NCI-H524 (cell line): ENCODE measurements at regions not wholly inside any gene's neighbourhood (a gene's known extent, or its start where the extent isn't known, plus 50 kb on each side); places are given as distances from the start of the nearest gene placed in this dataset.

Experiments
- DNase-seq, 2 experiments: peaks; one replicate each; lab custom pipeline; 2025; lab: John Stamatoyannopoulos, UW

DNA sequence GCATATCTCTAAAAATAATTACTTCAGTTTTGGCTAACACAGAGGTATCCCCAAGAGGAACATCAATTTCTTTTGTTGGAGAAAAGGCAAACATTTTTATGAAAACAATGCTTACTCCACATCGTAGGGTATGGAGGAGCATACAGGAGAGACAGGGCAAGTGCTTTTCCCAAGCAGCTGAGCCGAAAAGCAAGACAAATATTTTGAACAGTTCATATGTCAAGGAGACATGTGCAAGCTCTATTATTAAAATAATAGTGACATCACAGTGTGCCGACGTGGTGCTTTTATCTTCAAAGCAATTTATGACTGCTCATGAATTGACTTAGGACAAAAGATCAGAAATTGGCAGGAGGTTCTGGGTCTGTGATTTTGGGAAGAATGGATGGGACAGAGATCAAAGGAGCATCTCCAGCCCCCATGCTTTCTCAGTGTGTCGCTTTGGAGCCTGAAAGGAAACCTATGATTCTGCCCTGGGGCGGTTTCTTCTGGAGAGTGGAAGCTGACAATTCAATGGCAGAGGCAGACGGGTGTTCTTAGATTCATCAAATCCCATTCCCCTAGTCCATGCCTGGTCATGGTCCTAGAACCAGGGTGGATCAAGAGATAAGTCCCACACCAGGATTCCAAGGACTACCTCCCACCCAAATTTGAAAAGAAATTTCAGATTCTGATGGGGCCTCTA, 97.1 kb downstream of the JCAD start:
- no peak for DNase-seq

DNA sequence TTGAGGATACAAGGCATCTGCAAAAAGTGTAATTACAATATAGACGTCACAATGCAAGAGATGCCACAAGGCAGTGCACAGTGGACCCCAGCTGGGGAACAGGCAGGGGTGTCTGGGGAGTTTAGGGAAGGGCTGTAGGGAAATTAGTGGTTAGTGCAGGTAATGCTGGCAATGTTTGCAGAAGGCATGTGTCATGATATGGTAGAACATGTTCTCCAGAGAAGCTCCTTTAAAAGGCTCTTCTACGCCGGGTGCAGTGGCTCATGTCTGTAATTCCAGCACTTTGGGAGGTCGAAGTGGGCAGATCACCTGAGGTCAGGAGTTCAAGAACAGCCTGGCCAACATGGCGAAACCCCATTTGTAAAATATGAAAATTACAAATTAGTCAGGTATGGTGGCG, 98.0 kb downstream of the JCAD start:
- no peak for DNase-seq

DNA sequence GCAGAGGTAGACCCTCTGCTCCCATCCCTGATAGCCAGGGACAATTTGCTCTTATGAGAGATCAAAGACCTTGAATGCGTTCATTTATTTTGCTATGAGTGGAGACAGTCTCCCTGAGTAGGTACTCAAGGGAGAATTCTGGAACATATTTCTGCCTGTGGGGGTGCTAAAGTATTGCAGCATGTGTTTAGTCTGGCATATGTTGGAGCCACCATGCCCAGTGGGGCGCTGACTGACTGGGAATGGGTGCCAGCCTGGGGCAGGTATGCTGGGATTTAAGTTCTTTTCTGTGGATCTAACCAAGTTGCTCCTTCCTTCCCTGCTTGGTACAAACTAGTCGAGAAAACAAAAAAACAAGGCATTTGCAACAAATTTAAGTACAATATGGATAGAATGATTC, 99.1 kb downstream of the JCAD start:
- DNase-seq = no peak

DNA sequence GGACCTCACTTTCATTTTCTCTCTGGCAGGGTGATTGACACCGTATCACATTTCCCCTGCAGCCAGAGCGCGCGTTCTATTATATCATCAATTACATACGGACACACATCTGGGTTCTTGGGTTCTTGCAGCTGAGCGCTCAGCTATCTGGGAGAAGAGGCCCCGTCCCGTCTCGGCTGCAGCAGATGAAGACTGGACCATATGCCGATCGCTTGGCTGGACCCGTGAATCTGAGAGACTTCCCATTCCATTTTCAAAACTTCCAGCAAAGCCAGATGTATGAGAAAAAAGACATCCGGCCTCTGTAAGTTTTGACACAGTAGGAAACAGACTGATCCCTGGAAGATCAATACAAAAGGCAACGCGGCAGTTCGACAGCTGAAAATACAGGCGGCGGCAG, 99.8 kb downstream of the JCAD start:
- DNase-seq = no peak

DNA sequence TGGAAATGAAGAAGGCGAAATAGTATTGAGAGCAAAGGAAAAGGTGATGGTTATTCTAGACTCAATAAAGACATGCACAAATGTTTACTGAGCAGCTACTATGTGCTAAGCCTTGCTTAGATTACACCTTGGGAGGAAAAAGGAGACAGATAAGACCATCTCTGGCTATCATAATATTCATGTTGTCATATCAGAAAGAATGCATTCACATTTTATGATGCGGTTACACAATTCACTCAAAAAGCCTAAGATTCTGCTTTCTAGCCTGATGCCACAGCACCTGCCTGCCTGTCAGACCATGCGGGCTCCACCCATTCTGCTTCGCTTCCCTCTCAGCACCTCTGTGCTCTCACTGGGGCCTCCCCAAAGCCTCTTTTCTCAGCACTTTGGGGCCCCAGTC, 100.9 kb downstream of the JCAD start:
- DNase-seq = no peak

DNA sequence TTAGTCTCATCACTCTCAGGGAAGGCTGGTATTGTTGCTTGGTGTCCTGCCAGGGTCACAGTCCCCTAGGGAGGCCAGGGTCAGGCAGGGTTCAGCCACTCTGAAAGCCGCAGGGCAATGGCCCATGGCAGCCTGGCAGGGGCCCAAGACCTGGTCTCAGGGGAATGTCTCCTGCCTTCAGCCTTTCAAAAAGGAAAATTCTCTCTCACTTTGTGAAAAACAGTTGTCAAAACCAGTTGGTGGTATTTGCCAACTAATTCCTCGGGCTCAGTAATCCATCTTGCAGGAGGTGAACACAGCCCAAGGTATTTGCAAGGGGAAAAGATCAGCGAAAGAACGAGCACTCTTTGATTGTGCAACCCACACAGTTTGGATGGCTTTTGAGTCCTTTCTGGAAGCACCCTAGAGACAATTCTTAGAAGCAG, 101.5 kb downstream of the JCAD start:
- DNase-seq = no peak

DNA sequence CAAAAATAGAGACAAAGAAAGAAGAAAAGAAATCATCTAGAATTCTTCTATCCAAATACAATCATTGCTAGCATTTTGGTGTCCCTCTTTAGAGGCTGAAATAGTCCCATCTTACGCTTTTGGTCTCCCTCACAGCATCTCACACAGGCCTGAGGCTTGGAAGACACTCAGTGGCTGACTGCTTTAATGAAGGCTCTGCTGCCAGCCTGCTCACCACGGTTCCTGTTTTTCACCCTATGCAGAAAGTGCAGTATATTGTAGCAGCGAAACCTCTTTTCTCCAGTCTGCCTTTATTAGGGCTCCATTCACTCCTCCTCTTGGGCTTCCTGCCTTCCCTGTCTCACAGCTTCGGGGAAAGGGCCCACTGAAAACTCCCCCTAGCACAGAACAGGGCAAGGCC, 102.2 kb downstream of the JCAD start:
- DNase-seq = no peak

DNA sequence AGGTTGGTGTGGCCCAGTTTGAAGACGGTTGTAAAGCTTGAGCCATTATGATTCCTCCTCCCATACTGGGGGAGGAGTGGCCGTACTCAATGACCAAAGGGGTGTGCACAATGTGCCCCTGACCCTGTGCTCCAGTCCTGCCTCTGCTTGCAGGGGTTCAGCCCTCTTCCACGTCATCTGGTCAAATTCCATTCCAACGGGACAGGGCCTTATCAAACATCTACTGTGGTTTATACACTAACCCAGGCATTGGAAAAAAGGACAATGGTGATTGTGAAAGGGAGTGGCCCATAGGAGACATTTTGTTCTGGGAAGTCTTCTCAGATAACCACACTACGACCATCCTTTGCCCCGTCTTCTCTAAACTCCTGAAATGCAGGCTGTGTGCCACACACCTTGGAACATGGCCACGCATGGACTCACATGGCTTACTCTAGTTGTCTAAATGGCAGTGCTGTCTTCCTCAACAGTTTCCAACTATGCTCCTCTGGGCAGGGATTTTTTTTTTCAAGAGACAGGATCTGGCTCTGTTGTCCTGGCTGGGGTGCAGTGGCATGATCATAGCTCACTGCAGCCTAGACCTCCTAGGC, 103.0 kb downstream of the JCAD start:
- DNase-seq = no peak

DNA sequence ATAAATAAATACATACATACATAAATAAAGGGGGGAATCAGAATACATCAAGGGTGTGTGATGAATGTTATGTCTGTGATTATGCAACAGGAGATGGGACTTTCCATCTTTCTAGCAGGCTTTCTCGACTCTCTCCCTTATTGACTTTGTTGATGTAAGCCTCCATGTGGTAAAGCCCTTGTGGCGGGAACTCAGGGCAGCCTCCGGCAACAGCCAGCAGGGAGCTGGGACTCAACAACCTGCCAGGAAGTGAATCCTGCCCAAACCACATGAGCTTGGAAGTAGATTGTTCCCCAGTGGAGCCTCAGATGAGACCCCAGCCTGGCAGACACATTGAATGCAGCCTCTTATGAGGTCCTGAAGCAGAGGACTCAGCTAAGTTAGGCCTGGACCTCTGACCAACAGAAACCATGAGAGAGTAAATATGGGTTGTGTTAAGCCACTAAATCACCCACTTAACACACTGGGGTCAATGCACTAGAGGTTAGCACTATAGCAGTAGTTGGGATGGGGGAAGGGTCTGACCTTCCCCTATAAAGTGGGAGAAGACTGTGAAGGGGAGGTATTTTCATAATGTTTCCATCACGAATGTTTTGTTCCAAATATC, 104.0 kb downstream of the JCAD start:
- no peak for DNase-seq

DNA sequence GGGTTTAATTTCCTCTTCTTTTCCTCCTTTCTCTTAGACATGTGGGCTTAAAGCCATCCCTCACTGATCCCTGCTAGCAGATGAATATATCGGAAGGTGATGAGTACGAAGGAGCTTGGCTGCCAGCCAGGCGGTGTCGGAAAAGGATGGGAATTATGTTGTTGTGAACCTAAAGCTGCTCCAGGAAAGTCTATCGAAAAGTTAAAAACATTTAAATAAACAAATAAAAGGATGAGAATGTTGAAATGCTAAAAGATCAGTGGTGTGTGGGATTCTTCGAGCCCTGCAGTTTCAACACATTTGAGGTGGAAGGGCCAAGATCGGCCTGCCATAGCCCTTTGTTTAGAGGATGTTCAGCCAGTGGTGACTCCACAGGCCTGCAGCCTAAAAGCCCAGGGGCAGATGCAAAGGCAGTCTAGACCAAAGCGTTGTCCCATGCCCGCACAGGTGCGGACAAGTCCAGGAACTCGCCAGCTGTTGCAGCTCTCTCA, 107.9 kb downstream of the JCAD start:
- no peak for DNase-seq

DNA sequence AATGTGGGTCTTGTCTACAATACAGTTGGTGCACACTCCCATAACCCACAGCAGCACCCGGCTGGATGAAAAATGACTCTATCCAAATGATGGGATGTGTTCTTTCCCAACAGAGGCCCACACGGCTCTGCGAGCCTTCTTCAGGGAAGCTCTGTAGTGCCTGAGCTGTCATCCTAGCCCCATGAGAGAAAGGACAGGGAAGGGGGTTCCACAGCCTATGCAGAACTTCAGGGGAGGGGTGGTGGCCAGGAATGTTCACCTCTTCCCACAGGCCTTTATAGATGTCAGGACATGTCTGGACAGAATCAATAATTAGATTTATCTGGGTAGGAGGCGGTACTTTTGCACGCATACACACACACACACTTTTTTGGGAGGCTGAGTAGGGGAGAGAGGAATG, 109.0 kb downstream of the JCAD start:
- no peak for DNase-seq

DNA sequence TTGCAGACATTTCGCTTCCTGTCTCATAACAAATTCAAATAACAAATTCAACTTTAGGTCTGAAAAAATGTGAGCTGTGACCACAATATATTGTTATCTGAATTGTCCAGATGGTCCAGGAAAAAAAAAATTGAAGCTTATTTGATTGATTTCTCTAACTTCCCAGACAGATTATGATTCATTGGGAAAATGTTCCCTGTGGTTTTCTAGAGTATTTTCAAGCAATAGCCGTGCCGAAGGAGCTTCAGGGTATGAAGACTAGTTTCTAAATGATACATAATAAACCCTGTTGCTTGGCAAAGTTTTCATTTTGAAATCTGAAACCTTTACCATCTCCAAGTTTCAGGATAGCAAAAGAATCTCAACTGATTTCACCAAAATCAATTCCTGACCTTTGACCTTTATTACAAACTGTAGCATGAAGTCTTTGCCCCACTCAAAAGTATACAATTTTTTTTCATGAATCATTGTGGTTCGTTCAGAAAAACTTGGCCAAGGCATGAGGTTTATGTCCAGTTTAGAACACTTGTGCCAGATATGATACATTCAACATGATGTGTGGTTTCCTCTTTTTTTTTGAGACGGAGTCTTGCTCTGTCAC, 109.9 kb downstream of the JCAD start:
- no peak for DNase-seq

DNA sequence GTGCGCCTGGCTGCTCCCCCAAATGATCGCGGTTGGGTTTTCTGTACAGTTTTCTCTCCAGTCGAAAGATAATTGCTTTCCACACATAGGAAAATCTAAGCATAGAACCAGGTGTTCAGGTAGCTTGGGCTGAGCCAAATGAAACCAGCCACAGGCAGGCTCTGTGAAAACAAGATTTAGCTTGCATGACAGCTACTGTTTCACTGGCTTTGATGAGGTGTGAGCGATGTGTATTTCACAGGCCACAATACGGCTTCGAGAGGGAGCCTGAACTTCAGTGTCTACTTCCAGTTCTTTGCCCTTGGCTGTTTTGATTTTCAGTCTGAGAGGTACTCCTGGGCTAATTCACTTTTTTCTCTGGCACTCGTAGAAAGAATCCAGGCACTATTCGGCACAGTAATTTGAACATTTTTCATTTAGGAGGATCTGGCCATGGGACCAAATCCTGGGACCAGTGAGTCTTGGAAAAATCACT, 110.5 kb downstream of the JCAD start:
- DNase-seq = no peak

DNA sequence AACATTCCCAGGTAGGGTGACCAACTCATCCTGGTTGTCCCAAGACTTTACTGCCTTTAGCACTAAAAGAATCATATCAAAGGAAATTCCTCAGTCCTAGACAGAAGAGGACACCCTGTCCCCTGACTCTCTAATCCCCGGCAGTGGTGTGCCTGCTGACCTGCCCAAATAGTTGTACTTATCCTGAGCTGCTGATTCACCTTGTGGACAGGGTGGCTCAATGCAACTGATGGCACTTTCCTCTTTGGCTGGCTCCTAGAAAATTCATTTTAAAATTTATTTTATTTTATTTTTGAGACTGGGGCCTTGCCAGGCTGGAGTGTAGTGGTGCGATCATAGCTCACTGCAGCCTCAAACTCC, 111.7 kb downstream of the JCAD start:
- DNase-seq = no peak

DNA sequence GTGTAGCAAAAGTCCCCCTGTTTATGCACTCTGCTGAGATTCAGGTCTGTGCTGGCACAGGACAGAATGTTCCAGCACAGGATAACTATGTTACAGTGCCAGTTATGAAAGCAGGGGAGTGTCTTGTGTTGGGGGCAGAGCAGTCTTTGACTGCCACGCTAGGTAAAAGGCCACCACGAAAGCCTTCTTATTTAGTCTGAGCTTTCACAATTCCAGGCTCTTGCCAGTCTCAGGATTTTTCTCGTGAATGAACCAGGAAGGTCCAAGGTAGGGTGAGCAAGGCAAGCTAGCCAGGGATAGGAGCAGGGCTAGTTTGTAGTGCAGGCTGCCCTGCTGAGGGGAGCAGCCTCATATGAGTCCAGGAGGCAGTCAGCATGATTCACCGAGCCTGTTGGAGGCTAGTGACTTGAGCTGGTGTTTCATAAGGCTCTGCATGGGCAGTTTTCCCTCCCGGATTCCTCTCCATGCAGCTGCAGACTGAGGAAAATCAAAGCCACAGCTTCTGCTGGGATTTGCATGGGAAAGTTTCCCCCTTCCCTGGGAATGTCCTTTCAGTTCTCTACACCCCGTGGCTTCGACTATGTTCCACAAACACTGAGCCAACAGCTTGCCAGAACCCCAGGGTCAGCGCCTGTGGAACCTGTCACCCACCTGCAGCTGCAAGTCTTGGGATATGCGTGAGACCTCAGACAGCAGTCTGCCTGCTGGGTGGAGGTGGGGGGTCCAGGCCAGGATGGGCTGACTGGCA, 112.3 kb downstream of the JCAD start:
- DNase-seq = no peak

DNA sequence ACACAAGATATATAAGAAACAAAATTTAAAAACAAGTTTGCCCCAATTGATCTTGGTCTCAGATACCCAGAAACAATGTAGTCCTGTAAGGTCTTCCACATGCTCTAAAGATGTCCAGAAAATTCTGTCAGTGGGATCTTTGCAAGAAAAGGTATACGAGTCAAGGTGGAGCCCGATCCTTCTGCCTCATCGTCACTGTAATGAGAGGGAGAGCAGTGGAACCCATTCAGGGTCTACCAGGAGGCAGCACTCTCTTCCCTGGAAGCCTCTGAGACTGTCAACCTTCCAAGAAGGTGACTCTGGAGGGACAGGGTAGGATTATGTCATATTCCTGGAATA, 112.8 kb downstream of the JCAD start:
- no peak for DNase-seq

DNA sequence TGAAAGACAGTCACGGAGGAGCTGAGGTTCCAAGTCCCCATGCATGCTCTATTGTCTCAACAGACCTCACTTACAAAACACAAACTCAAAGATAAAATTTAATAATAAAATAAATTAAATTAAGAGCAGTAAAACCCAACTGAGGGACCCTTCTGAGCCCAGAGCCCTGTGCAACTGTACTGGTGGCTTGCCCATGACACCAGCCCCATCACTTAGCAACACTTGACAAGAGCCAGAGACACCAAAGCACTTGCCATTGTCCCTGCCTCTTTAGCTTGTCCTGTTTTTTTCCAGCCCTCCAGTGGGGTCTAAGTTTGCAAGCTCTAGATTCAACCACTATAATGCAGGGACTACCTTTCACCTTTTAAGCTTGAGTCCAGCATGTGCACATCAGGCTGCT, 117.9 kb downstream of the JCAD start:
- no peak for DNase-seq

DNA sequence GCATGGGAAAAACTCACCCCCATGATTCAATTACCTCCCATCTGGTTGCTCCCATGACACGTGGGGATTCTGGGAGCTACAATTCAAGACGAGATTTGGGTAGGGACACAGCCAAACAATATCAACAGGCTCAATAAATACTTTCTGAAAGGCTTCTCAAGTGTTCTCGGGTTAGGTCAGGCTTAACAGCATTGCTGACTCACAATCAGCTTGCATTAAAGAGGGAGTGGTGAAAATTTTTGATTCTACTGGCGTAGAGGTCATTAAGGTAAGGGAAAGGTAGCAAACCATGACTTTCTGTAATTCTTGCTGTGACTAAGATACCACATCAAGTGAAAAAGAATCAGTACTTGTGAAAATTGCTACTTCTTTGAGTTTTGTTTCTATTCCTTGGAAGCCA, 126.4 kb downstream of the JCAD start:
- DNase-seq = no peak

DNA sequence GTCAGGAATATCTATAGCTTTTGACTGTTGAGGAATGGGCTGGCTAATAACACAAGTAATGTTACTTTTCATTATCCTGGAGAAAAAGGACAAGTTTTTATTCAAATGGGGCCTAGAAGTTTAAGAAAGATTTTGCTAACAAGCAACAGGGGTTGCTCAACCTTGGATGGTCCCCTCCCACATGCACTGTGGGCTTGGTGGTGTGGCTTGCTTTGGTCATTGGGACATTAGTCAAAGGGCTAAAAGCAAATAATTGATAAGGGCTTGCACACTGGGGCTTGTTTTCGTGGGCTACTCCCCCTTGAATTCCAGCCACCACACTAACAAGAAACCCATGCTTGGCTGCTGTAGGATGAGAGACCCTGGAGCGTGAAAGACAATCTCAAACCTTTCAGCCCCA, 127.6 kb downstream of the JCAD start:
- DNase-seq = no peak

DNA sequence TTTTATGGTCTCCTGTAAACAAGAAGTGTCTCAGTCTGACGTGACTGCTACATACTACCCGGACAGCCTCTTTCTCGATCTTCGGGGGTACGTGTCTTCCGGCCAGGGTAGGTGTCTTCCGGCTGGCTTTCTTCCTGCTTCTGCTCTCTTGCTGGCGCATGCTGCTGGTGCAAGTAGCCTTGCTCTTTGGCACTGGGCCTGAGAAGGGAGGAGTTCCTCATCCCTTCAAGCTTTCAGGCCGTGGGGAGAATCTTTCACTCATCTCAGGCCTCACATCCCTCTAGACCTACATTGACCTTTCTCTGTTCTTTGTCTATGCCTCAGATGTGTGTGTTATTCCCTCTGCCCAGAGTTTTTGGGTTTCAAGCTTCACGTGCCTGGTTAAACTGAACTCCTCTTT, 130.4 kb downstream of the JCAD start:
- DNase-seq = no peak

DNA sequence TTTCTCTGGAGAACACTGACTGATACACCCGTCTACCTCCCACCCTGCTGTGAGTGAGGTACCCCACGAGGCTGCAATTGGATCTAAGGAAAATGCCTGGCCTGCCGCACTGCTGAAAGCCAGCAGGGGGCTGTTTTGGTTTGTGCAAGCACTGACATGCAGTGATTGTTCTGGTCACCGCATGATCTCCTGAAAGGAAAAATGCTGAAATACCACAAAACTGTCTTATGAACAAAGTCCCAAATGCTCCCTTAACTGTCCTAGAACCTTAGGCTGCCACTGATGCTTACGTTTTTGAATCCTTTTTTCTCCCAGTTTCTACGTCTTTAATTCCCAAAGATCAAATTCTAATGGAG, 132.7 kb downstream of the JCAD start:
- DNase-seq = peak in 1 of 2 experiments; percentile 13

DNA sequence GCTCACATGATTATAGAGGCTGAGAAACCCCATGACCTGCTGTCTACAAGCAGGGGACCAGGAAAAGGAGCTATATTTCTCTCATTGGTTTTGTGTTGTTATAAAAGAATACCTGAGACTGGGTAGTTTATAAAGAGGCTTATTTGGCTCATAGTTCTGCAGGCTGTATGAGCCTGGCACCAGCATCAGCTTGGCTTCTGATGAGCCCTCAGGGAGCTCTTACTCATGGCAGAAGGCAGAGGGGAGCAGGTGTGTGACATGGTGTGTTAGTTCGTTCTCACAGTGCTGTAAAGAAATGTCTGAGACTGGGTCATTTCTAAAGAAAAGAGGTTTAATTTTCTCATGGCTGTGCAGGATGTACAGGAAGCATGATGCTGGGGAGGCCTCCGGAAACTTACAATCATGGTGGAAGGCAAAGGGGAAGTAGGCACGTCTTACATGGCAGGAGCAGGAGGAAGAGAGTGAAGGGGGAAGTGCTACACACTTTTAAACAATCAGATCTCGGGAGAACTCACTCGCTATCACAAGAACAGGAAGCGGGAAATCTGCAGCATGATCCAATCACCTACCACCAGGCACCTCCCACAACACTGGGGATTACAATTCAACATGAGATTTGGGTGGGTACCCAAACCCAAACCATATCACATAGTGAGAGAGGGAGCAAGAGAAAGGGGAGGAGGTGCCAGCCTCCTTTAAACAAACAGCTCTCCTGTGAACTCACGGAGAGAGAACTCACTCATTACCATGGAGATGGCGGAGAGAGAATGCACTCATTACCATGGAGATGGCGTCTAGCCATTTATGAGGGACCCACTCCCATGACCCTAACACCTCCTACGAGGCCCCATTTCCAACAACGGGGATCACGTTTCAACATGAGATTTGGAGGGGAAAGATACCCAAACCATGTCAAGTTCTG, 133.4 kb downstream of the JCAD start:
- DNase-seq = no peak
